Adrenal gland (tissue), 5 donors: ENCODE measurements at regions not wholly inside any gene's neighbourhood (a gene's known extent, or its start where the extent isn't known, plus 50 kb on each side); places are given as distances from the start of the nearest gene placed in this dataset.

Source experiments
- POLR2A ChIP-seq, 2 donors: fragments of 450-650 bp; IDR thresholded peaks; one replicate each; pipeline ENCODE4 v1.6.1; 2017; ENCODE audit warnings: antibody characterized with exemption in 2 of 2, mild to moderate bottlenecking in 2 of 2, moderate library complexity in 1 of 2
- TF ChIP-seq, protein P1 (sequence below), 6 experiments: fragments of 450-650 bp in 4 of 6; fragments of 200-600 bp in 2 of 6; sonication (generic) in 1 of 6; IDR thresholded peaks; 1 replicate in 5 of 6; 2 replicates in 1 of 6; pipeline versions ENCODE4 v1.5.1 to v1.8.0; 2016 to 2021; ENCODE audit warnings: antibody characterized with exemption in 6 of 6, mild to moderate bottlenecking in 2 of 6, moderate library complexity in 1 of 6
- donor health status: DM: no; HTN: no; CAD: no.

DNA sequence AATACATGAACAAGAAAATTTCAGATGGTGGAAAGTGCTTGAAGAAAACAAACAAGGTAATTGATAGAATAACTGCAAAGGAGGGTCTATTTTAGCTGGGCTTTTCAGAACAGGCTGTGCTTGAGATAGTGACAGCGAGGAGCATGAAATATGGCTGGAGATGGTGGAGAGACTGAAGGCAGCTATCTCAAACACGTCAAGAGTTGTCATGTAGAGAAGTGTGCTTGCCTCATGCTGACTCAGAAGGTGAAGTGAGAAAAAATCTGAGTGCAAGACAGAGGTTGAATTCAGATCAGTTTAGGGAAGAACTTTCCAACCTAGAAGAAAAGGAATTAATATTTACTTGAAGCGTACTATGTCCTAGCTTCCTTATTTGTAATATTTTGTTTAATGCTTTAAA lies 115.5 kb upstream of the RANBP3L start:
- TF ChIP-seq, protein P1, sequence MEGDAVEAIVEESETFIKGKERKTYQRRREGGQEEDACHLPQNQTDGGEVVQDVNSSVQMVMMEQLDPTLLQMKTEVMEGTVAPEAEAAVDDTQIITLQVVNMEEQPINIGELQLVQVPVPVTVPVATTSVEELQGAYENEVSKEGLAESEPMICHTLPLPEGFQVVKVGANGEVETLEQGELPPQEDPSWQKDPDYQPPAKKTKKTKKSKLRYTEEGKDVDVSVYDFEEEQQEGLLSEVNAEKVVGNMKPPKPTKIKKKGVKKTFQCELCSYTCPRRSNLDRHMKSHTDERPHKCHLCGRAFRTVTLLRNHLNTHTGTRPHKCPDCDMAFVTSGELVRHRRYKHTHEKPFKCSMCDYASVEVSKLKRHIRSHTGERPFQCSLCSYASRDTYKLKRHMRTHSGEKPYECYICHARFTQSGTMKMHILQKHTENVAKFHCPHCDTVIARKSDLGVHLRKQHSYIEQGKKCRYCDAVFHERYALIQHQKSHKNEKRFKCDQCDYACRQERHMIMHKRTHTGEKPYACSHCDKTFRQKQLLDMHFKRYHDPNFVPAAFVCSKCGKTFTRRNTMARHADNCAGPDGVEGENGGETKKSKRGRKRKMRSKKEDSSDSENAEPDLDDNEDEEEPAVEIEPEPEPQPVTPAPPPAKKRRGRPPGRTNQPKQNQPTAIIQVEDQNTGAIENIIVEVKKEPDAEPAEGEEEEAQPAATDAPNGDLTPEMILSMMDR (IDR thresholded peaks at IDR 0.05) = no peak
- no peak for TF ChIP-seq POLR2A (IDR thresholded peaks at IDR 0.05)
